Testis (tissue), 2 donors: ENCODE measurements at regions not wholly inside any gene's neighbourhood (a gene's known extent, or its start where the extent isn't known, plus 50 kb on each side); places are given as distances from the start of the nearest gene placed in this dataset.

ENCODE experiments used
- DNase-seq: peaks from one replicate; pipeline ENCODE4 v3.0.0-alpha.2; 2019
- H3K27ac ChIP-seq, 2 donors: fragments of 200-600 bp; sonication (generic); one replicate each; pipeline ENCODE4 v1.5.1; 2019
- H3K27me3 ChIP-seq: fragments of 200-600 bp; sonication (generic); one replicate; pipeline ENCODE4 v1.5.1; 2019
- H3K36me3 ChIP-seq: fragments of 200-600 bp; sonication (generic); one replicate; pipeline ENCODE4 v1.5.1; 2017; ENCODE audit warnings: low read depth; ENCODE audit errors: missing control alignments
- H3K4me1 ChIP-seq: fragments of 200-600 bp; sonication (generic); one replicate; pipeline ENCODE4 v1.5.1; 2019
- H3K4me3 ChIP-seq, 2 donors: fragments of 200-600 bp; sonication (generic); one replicate each; pipeline ENCODE4 v1.5.1; 2017 to 2019
- H3K9me3 ChIP-seq: fragments of 200-600 bp; sonication (generic); one replicate; pipeline ENCODE4 v1.5.1; 2017
- POLR2A ChIP-seq: fragments of 450-650 bp; IDR thresholded peaks from one replicate; pipeline ENCODE4 v1.6.1; 2017; ENCODE audit warnings: antibody characterized with exemption, mild to moderate bottlenecking, moderate library complexity
- WGBS, 2 donors: methylation state at CpG; one replicate each; pipeline ENCODE4 v1.1.5; 2018; 5-methylcytosine and 5-hydroxymethylcytosine counted together
- intact Hi-C: fragments of 100-400 bp; cut with DNase I; formaldehyde crosslinking; loops from one replicate; pipeline ENCODE4 v1.15.1; 2023; ENCODE audit warnings: low total_unique reads
- TF ChIP-seq, protein P1 (sequence below), 3 experiments: fragments of 450-650 bp in 2 of 3; fragments of 200-600 bp in 1 of 3; sonication (generic) in 1 of 3; IDR thresholded peaks; one replicate each; pipeline ENCODE4 v1.5.1; 2016 to 2019; ENCODE audit warnings: antibody characterized with exemption in 3 of 3, mild to moderate bottlenecking in 2 of 3, moderate library complexity in 1 of 3

- H3K27me3 ChIP-seq, result no peaks in the 10 kb centered on the region
- TF ChIP-seq, protein P1, sequence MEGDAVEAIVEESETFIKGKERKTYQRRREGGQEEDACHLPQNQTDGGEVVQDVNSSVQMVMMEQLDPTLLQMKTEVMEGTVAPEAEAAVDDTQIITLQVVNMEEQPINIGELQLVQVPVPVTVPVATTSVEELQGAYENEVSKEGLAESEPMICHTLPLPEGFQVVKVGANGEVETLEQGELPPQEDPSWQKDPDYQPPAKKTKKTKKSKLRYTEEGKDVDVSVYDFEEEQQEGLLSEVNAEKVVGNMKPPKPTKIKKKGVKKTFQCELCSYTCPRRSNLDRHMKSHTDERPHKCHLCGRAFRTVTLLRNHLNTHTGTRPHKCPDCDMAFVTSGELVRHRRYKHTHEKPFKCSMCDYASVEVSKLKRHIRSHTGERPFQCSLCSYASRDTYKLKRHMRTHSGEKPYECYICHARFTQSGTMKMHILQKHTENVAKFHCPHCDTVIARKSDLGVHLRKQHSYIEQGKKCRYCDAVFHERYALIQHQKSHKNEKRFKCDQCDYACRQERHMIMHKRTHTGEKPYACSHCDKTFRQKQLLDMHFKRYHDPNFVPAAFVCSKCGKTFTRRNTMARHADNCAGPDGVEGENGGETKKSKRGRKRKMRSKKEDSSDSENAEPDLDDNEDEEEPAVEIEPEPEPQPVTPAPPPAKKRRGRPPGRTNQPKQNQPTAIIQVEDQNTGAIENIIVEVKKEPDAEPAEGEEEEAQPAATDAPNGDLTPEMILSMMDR (IDR thresholded peaks at IDR 0.05), result no peak
- no peak for TF ChIP-seq POLR2A
- WGBS, 2 donors, result 82 to 91% methylated on average over 1 of the region's 1 CpG
- no peaks in the 10 kb centered on the region for H3K9me3 ChIP-seq
- H3K4me1 ChIP-seq, result no peaks in the 10 kb centered on the region
- no peak overlapping the region for H3K4me3 ChIP-seq
- DNase-seq, result no peak
- intact Hi-C loops, result no loop called here
- no peaks in the 10 kb centered on the region for H3K36me3 ChIP-seq
- no peak overlapping the region for H3K27ac ChIP-seq
These were observed 489.8 kb downstream of the ADCYAP1 start for GRCh38 chr18:1394426-1394825.

GRCh38 chr18:1394966-1395365 is 490.3 kb downstream of the ADCYAP1 start:
- intact Hi-C loops, result no loop called here
- no peak for DNase-seq
- Histone ChIP-seq H3K27ac (no peak overlapping the region), H3K4me1 (no peaks in the 10 kb centered on the region), H3K4me3 (no peak overlapping the region), H3K27me3 (no peaks in the 10 kb centered on the region), H3K9me3 (no peaks in the 10 kb centered on the region), H3K36me3 (no peaks in the 10 kb centered on the region)
- TF ChIP-seq POLR2A, result no peak
- TF ChIP-seq, protein P1 (IDR thresholded peaks at IDR 0.05), result no peak
- 83 to 91% methylated on average over 5 of the region's 5 CpGs for WGBS, 2 donors

DNA sequence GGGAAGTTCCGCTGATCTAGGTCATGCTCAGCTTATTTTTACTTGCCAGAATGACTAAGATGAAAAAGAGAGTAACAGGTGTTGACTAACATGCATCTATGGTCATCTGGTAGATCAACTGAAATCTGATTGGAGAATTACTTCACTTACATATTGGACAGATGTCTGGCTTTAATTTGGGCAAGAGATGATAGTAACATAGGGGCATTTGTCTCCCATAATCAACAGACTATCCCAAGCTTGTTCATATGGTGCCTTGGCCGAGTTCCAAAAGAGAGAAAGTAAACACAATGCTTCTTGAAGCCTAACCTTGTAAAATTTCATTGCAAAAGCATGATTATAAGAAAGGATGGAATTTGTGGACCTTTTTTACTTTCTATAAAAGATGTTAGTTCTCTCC is 503.7 kb downstream of the ADCYAP1 start:
- H3K4me3 ChIP-seq, result no peak overlapping the region
- H3K4me1 ChIP-seq, result no peaks in the 10 kb centered on the region
- intact Hi-C loops, result no loop called here
- H3K27me3 ChIP-seq, result no peaks in the 10 kb centered on the region
- H3K27ac ChIP-seq, result no peak overlapping the region
- TF ChIP-seq, protein P1 (IDR thresholded peaks at IDR 0.05), result no peak
- TF ChIP-seq POLR2A, result no peak
- DNase-seq, result no peak
- no peaks in the 10 kb centered on the region for H3K9me3 ChIP-seq
- 57% methylated on average over 2 of the region's 2 CpGs for WGBS, 2 donors
- H3K36me3 ChIP-seq, result no peaks in the 10 kb centered on the region

DNA sequence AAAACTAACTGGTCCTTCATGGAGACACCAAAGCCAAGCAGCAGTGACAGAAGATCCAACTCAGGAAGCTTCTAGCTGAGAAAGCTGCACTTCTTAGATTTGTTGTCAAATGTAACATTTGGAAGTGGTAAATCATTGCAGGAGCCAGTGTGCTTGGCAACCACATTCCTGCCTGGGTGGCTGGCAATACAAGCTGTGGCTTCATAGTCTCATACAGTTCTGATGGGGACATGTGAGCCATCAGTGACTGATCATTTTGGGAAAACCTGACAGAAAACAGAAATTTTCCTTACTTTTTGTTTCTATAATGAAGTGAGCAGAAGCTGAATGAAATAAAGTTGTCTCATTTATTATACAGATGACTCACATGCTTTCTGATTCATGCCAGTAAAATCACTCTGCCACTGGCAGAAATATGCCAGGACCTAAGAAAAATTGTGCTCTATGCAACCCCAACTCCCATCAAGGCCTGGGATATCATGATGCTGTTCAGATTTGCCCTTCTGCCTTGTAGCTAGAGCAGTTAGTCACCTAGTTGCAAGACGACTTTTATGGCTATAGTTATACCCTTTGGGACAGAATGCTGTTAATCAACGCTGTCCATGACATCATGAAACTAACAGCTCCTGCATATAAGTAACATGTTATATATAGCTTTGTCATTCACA is 508.1 kb downstream of the ADCYAP1 start:
- TF ChIP-seq, protein P1 (IDR thresholded peaks at IDR 0.05), result no peak
- no peak for TF ChIP-seq POLR2A
- no peaks in the 10 kb centered on the region for H3K27me3 ChIP-seq
- no peaks in the 10 kb centered on the region for H3K36me3 ChIP-seq
- no peaks in the 10 kb centered on the region for H3K9me3 ChIP-seq
- 42 to 47% methylated on average over 2 of the region's 2 CpGs for WGBS, 2 donors
- intact Hi-C loops, result no loop called here
- DNase-seq, result no peak
- no peaks in the 10 kb centered on the region for H3K4me1 ChIP-seq
- no peak overlapping the region for H3K27ac ChIP-seq
- no peak overlapping the region for H3K4me3 ChIP-seq

DNA sequence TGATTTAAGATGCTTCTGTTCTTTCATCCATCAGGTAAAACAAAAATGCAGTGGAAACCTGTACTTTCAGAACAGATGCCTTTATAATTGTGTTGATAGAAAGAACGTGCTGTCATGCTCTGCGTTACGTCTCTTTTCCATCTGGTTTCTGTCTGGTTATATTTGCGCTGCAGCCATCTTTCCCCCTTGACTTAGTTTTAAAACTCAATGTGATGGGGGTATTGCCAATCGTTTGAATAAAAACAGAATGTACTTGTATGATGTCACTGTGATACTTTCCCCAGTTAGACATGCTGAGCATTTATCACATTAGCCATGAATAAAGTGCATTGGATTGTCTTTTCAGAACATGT is 508.6 kb downstream of the ADCYAP1 start:
- Histone ChIP-seq H3K9me3 (no peaks in the 10 kb centered on the region), H3K27me3 (no peaks in the 10 kb centered on the region), H3K4me3 (no peak overlapping the region), H3K36me3 (no peaks in the 10 kb centered on the region), H3K4me1 (no peaks in the 10 kb centered on the region), H3K27ac (no peak overlapping the region)
- WGBS, 2 donors, result 63 to 65% methylated on average over 5 of the region's 5 CpGs
- intact Hi-C loops, result no loop called here
- TF ChIP-seq, protein P1 (IDR thresholded peaks at IDR 0.05), result no peak
- TF ChIP-seq POLR2A, result no peak
- DNase-seq, result no peak
